SH-SY5Y (cell line): ENCODE measurements at regions not wholly inside any gene's neighbourhood (a gene's known extent, or its start where the extent isn't known, plus 50 kb on each side); places are given as distances from the start of the nearest gene placed in this dataset.

Experiments
- GATA2 ChIP-seq: IDR thresholded peaks from 2 replicates; pipeline ENCODE4 v1.6.1; 2011; ENCODE audit warnings: mild to moderate bottlenecking, low read depth, low read length
- GATA3 ChIP-seq: IDR thresholded peaks from 2 replicates; pipeline ENCODE4 v1.6.1; 2011; ENCODE audit warnings: low read depth, mild to moderate bottlenecking, low read length, moderate library complexity

DNA sequence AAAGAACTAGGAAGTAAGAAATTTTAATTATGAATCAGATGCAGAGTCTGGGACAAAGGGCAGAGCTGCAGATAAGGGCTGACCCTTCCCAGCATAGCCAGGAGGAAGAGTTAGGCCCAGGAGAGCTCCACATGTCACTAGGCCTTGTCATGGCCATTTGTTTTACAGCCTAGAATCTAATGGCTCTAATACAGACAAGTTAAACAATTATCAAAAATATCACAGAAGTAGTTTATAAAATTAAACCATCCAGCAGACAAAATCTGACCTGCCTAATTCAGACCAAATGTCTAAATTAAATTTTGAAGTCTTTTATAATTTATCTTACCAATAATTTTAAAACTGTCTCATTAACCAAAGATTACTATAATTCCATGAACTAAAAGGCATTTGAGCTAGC, 1369.5 kb downstream of the CDH11 start:
- TF ChIP-seq GATA3 = peak; percentile 86
- peak; percentile 94 for TF ChIP-seq GATA2
